ENCODE measurements at regions not wholly inside any gene's neighbourhood (a gene's known extent, or its start where the extent isn't known, plus 50 kb on each side); places are given as distances from the start of the nearest gene placed in this dataset.

GRCh38 chr18:24721388-24721787 lies 261.0 kb downstream of the HRH4 start:
- no peak for TF ChIP-seq POLR2A (IDR thresholded peaks at IDR 0.05)
- TF ChIP-seq, protein P1, sequence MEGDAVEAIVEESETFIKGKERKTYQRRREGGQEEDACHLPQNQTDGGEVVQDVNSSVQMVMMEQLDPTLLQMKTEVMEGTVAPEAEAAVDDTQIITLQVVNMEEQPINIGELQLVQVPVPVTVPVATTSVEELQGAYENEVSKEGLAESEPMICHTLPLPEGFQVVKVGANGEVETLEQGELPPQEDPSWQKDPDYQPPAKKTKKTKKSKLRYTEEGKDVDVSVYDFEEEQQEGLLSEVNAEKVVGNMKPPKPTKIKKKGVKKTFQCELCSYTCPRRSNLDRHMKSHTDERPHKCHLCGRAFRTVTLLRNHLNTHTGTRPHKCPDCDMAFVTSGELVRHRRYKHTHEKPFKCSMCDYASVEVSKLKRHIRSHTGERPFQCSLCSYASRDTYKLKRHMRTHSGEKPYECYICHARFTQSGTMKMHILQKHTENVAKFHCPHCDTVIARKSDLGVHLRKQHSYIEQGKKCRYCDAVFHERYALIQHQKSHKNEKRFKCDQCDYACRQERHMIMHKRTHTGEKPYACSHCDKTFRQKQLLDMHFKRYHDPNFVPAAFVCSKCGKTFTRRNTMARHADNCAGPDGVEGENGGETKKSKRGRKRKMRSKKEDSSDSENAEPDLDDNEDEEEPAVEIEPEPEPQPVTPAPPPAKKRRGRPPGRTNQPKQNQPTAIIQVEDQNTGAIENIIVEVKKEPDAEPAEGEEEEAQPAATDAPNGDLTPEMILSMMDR (IDR thresholded peaks at IDR 0.05) = no peak
- TF ChIP-seq POLR2AphosphoS5 (IDR thresholded peaks at IDR 0.05) = no peak

Data from suprapubic skin (tissue), 4 donors.